Fibroblast of peridontal ligament (primary cell): ENCODE measurements at regions not wholly inside any gene's neighbourhood (a gene's known extent, or its start where the extent isn't known, plus 50 kb on each side); places are given as distances from the start of the nearest gene placed in this dataset.
A peak's percentile ranks its signal among the peaks of the same experiment; 100 is the strongest.
"Not testable (repeated sequence)": the region's sequence is repeated elsewhere in the genome, so short reads cannot be mapped to it uniquely, and the experiment has no call there.

Experiments used
- DNase-seq: peaks from one replicate; pipeline ENCODE4 v3.0.0-alpha.2; 2010; ENCODE audit errors: extremely low read depth

- DNase-seq = no peak
Measured at GRCh38 chr5:57956636-57957035, 474.0 kb upstream of the ACTBL2 start.

GRCh38 chr5:57955511-57955910 lies 472.9 kb upstream of the ACTBL2 start:
- no peak for DNase-seq

- DNase-seq = no peak
Measured at GRCh38 chr5:57953792-57954191, 471.2 kb upstream of the ACTBL2 start.

GRCh38 chr5:57950616-57951228 lies 468.1 kb upstream of the ACTBL2 start:
- no peak for DNase-seq

GRCh38 chr5:57948091-57948490 lies 465.5 kb upstream of the ACTBL2 start:
- DNase-seq = no peak

- no peak for DNase-seq
Measured at GRCh38 chr5:57947181-57947580, 464.6 kb upstream of the ACTBL2 start.

- DNase-seq = no peak
Measured at GRCh38 chr5:57940879-57941278, 458.3 kb upstream of the ACTBL2 start.

GRCh38 chr5:57940236-57940635 lies 457.6 kb upstream of the ACTBL2 start:
- no peak for DNase-seq

GRCh38 chr5:57939771-57940170 lies 457.2 kb upstream of the ACTBL2 start:
- DNase-seq = no peak

GRCh38 chr5:57939335-57939734 lies 456.7 kb upstream of the ACTBL2 start:
- no peak for DNase-seq

GRCh38 chr5:57938174-57938557 lies 455.6 kb upstream of the ACTBL2 start:
- no peak for DNase-seq

- DNase-seq = peak; percentile 57
Measured at GRCh38 chr5:57937501-57938173, 455.0 kb upstream of the ACTBL2 start.

- DNase-seq = peak; percentile 40
Measured at GRCh38 chr5:57937025-57937424, 454.4 kb upstream of the ACTBL2 start.

GRCh38 chr5:57932761-57933160 lies 450.1 kb upstream of the ACTBL2 start:
- no peak for DNase-seq

GRCh38 chr5:57931807-57932206 lies 449.2 kb upstream of the ACTBL2 start:
- DNase-seq = no peak

- DNase-seq = no peak
Measured at GRCh38 chr5:57931352-57931751, 448.7 kb upstream of the ACTBL2 start.

GRCh38 chr5:57929271-57929670 lies 446.7 kb upstream of the ACTBL2 start:
- no peak for DNase-seq

- not testable (repeated sequence) for DNase-seq
Measured at GRCh38 chr5:57923094-57923493, 440.5 kb upstream of the ACTBL2 start.

- DNase-seq = no peak
Measured at GRCh38 chr5:57917004-57917403, 434.4 kb upstream of the ACTBL2 start.

- DNase-seq = no peak
Measured at GRCh38 chr5:57915536-57915935, 432.9 kb upstream of the ACTBL2 start.

- DNase-seq = no peak
Measured at GRCh38 chr5:57911438-57911837, 428.8 kb upstream of the ACTBL2 start.

- no peak for DNase-seq
Measured at GRCh38 chr5:57906671-57907070, 424.1 kb upstream of the ACTBL2 start.

GRCh38 chr5:57903458-57903857 lies 420.8 kb upstream of the ACTBL2 start:
- peak; percentile 36 for DNase-seq

- DNase-seq = peak; percentile 66
Measured at GRCh38 chr5:57902095-57902494, 419.5 kb upstream of the ACTBL2 start.
